CD14-positive monocyte (primary cell): ENCODE measurements at regions not wholly inside any gene's neighbourhood (a gene's known extent, or its start where the extent isn't known, plus 50 kb on each side); places are given as distances from the start of the nearest gene placed in this dataset.

Experiments
- DNase-seq, 3 donors: peaks; one replicate each; pipeline ENCODE4 v3.0.0-alpha.2; 2011 to 2022
- H2AFZ ChIP-seq: 2 replicates; pipeline ENCODE4 v1.6.0; 2012; ENCODE audit warnings: mild to moderate bottlenecking, low read depth, low read length, inconsistent platforms; ENCODE audit not compliant: insufficient read depth, poor library complexity, severe bottlenecking
- H3K27ac ChIP-seq, 2 donors: 1 replicate in 1 of 2; 2 replicates in 1 of 2; pipeline ENCODE4 v1.5.1; 2012 to 2013; ENCODE audit warnings: low read length in 2 of 2, control low read depth in 1 of 2, inconsistent platforms in 1 of 2, low read depth in 1 of 2, mild to moderate bottlenecking in 1 of 2
- H3K27me3 ChIP-seq, 2 donors: one replicate each; pipeline versions ENCODE4 v1.6.0 to v1.6.1; 2011 to 2013; ENCODE audit warnings: low read length in 2 of 2; ENCODE audit not compliant: control insufficient read depth in 2 of 2, insufficient read depth in 2 of 2
- H3K36me3 ChIP-seq, 2 donors: replicated peaks in 1 of 2; 1 replicate in 1 of 2; 2 replicates in 1 of 2; pipeline versions ENCODE4 v1.5.1 to v1.6.1; 2012 to 2013; ENCODE audit warnings: low read length in 2 of 2, control low read depth in 1 of 2, inconsistent platforms in 1 of 2, mild to moderate bottlenecking in 1 of 2; ENCODE audit not compliant: insufficient read depth in 2 of 2, control insufficient read depth in 1 of 2
- H3K4me1 ChIP-seq, 2 donors: 1 replicate in 1 of 2; 2 replicates in 1 of 2; pipeline versions ENCODE4 v1.5.1 to v1.6.1; 2012 to 2013; ENCODE audit warnings: low read length in 2 of 2, control low read depth in 1 of 2, inconsistent platforms in 1 of 2, mild to moderate bottlenecking in 1 of 2, moderate library complexity in 1 of 2; ENCODE audit not compliant: insufficient read depth in 2 of 2, control insufficient read depth in 1 of 2
- H3K4me2 ChIP-seq: replicated peaks from 2 replicates; pipeline ENCODE3; 2012; ENCODE audit warnings: low read length, moderate library complexity, mild to moderate bottlenecking; ENCODE audit not compliant: poor library complexity, severe bottlenecking; ENCODE audit errors: extremely low read depth
- H3K4me3 ChIP-seq, 3 experiments: fragments of 200-600 bp in 1 of 3; sonication (generic) in 1 of 3; replicated peaks in 1 of 3; 1 replicate in 2 of 3; 2 replicates in 1 of 3; pipeline ENCODE4 v1.5.1; 2011 to 2013; ENCODE audit warnings: low read length in 3 of 3, mild to moderate bottlenecking in 3 of 3, control low read depth in 2 of 3, low read depth in 2 of 3, inconsistent platforms in 1 of 3, moderate library complexity in 1 of 3
- H3K79me2 ChIP-seq: 2 replicates; pipeline ENCODE4 v1.6.0; 2012; ENCODE audit warnings: mild to moderate bottlenecking, control low read depth, inconsistent platforms, low read length, moderate library complexity; ENCODE audit not compliant: insufficient read depth
- H3K9ac ChIP-seq: 2 replicates; pipeline ENCODE4 v1.6.0; 2017; ENCODE audit warnings: low read length, mild to moderate bottlenecking; ENCODE audit not compliant: insufficient read depth, poor library complexity, severe bottlenecking
- H3K9me3 ChIP-seq, 2 donors: replicated peaks in 1 of 2; 1 replicate in 1 of 2; 2 replicates in 1 of 2; pipeline versions ENCODE4 v1.5.1 to v1.6.1; 2012 to 2013; ENCODE audit warnings: low read length in 2 of 2, control low read depth in 1 of 2; ENCODE audit not compliant: control insufficient read depth in 1 of 2, insufficient read depth in 1 of 2
- H4K20me1 ChIP-seq: 2 replicates; pipeline ENCODE4 v1.6.0; 2012; ENCODE audit warnings: mild to moderate bottlenecking, low read length, control low read depth, moderate library complexity; ENCODE audit not compliant: insufficient read depth
- H3K27ac Mint-ChIP-seq, 7 donors: one replicate each; pipeline ENCODE4 v1.8.0; 2020; ENCODE audit warnings: mild to moderate bottlenecking in 7 of 7, mixed read lengths in 7 of 7, moderate library complexity in 6 of 7, inconsistent platforms in 2 of 7
- H3K27me3 Mint-ChIP-seq, 3 donors: one replicate each; pipeline ENCODE4 v1.8.0; 2021 to 2022; ENCODE audit warnings: low read depth in 3 of 3, mild to moderate bottlenecking in 3 of 3, mixed read lengths in 3 of 3, moderate library complexity in 3 of 3, inconsistent platforms in 1 of 3
- H3K36me3 Mint-ChIP-seq, 2 donors: one replicate each; pipeline ENCODE4 v1.8.0; 2020; ENCODE audit warnings: mixed read lengths in 2 of 2, inconsistent platforms in 1 of 2, mild to moderate bottlenecking in 1 of 2
- H3K4me1 Mint-ChIP-seq: one replicate; pipeline ENCODE4 v1.8.0; 2020; ENCODE audit warnings: mild to moderate bottlenecking, mixed read lengths
- H3K4me3 Mint-ChIP-seq, 2 donors: one replicate each; pipeline ENCODE4 v1.8.0; 2020; ENCODE audit warnings: mild to moderate bottlenecking in 2 of 2, mixed read lengths in 2 of 2, moderate library complexity in 1 of 2
- H3K9me3 Mint-ChIP-seq, 7 donors: one replicate each; pipeline ENCODE4 v1.8.0; 2020 to 2022; ENCODE audit warnings: mixed read lengths in 7 of 7, mild to moderate bottlenecking in 6 of 7, moderate library complexity in 6 of 7, inconsistent platforms in 2 of 7
- WGBS: methylation state at CpG from one replicate; pipeline ENCODE4 v1.1.5; 2013; ENCODE audit warnings: missing lambda C conversion rate; ENCODE audit not compliant: insufficient coverage; 5-methylcytosine and 5-hydroxymethylcytosine counted together
- intact Hi-C, 2 donors: fragments of 100-400 bp; cut with micrococcal nuclease; formaldehyde crosslinking; loops; one replicate each; pipeline versions ENCODE4 v1.15.0 to v1.15.1; 2023
- TF ChIP-seq, protein P1 (sequence below): fragments of 200-600 bp; IDR thresholded peaks from one replicate; pipeline ENCODE4 v1.8.0; 2022; ENCODE audit warnings: antibody characterized with exemption, mild to moderate bottlenecking

DNA sequence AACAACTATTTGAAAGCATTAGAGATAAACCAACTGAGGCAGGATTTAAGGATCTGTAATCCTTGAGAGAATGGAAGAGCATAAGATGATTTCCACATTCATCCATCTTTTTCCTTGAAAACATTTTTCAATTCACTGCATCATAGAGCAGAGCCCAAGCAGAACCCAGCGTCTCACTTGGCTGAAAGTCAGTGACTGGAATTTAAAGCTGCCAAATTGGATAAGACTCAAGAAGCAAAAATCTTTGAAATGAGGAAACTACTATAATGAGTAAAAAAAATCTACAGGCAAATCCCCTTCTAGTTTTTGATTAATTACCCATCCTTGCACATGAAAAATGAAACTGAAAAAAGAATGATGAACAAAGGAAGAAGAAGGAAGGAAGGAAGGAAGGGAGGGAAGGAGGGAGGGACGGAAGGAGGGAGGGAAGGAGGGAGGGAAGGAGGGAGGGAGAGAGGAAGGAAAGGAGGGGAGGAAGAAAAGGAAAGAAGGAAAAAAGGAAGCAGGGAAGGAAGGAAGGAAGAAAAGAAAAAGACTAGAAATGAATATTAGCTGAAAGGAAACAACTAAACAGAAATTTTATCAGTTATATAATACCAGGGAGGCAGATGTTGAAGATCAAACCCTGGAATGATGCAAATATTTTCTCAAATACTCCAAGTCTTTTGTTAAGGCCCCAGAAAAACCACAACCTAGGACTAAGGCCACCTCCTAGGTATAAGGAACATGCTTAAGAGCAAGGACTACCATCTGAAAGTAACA is 336.3 kb upstream of the MAGI2 start:
- no peak overlapping the region for H3K4me3 Mint-ChIP-seq
- no peak overlapping the region for H3K4me3 ChIP-seq
- no peak overlapping the region for H2AFZ ChIP-seq
- intact Hi-C loops = no loop called here
- TF ChIP-seq, protein P1, sequence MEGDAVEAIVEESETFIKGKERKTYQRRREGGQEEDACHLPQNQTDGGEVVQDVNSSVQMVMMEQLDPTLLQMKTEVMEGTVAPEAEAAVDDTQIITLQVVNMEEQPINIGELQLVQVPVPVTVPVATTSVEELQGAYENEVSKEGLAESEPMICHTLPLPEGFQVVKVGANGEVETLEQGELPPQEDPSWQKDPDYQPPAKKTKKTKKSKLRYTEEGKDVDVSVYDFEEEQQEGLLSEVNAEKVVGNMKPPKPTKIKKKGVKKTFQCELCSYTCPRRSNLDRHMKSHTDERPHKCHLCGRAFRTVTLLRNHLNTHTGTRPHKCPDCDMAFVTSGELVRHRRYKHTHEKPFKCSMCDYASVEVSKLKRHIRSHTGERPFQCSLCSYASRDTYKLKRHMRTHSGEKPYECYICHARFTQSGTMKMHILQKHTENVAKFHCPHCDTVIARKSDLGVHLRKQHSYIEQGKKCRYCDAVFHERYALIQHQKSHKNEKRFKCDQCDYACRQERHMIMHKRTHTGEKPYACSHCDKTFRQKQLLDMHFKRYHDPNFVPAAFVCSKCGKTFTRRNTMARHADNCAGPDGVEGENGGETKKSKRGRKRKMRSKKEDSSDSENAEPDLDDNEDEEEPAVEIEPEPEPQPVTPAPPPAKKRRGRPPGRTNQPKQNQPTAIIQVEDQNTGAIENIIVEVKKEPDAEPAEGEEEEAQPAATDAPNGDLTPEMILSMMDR = no peak
- no peaks in the 10 kb centered on the region for H3K36me3 Mint-ChIP-seq
- H3K79me2 ChIP-seq = no peaks in the 10 kb centered on the region
- H3K27me3 ChIP-seq = no peaks in the 10 kb centered on the region
- WGBS = 0% methylated on average over 1 of the region's 2 CpGs
- no peak overlapping the region for H3K27ac ChIP-seq
- H3K9ac ChIP-seq = no peak overlapping the region
- DNase-seq = no peak
- H3K9me3 ChIP-seq = peaks cover 0 to 5% of the 10 kb centered on the region in 2 donors
- H3K27ac Mint-ChIP-seq = no peak overlapping the region
- H3K4me1 Mint-ChIP-seq = no peaks in the 10 kb centered on the region
- H3K4me1 ChIP-seq = no peaks in the 10 kb centered on the region
- no peaks in the 10 kb centered on the region for H4K20me1 ChIP-seq
- H3K36me3 ChIP-seq = no peaks in the 10 kb centered on the region
- peaks cover 1 to 2% (median 1%) of the 10 kb centered on the region in 3 donors for H3K27me3 Mint-ChIP-seq
- H3K9me3 Mint-ChIP-seq = peaks cover 0 to 4% (median 0%) of the 10 kb centered on the region in 7 donors
- H3K4me2 ChIP-seq = no peak overlapping the region

GRCh38 chr7:79787623-79788022 is 334.2 kb upstream of the MAGI2 start:
- Mint-ChIP-seq H3K36me3 (no peaks in the 10 kb centered on the region), H3K9me3 (peaks cover 0 to 4% (median 0%) of the 10 kb centered on the region in 7 donors), H3K4me1 (no peaks in the 10 kb centered on the region), H3K27ac (no peak overlapping the region), H3K27me3 (peaks cover 1 to 3% (median 2%) of the 10 kb centered on the region in 3 donors), H3K4me3 (no peak overlapping the region)
- no peak overlapping the region for H3K9ac ChIP-seq
- WGBS = no CpG with 5 or more reads among the region's 3 CpGs
- H2AFZ ChIP-seq = no peak overlapping the region
- no peaks in the 10 kb centered on the region for H3K79me2 ChIP-seq
- no peaks in the 10 kb centered on the region for H3K36me3 ChIP-seq
- TF ChIP-seq, protein P1 = no peak
- intact Hi-C loops = no loop called here
- no peak for DNase-seq
- no peaks in the 10 kb centered on the region for H3K27me3 ChIP-seq
- H3K4me3 ChIP-seq = no peak overlapping the region
- no peaks in the 10 kb centered on the region for H4K20me1 ChIP-seq
- no peaks in the 10 kb centered on the region for H3K4me1 ChIP-seq
- no peak overlapping the region for H3K4me2 ChIP-seq
- peaks cover 0 to 5% of the 10 kb centered on the region in 2 donors for H3K9me3 ChIP-seq
- H3K27ac ChIP-seq = no peak overlapping the region
